ENCODE measurements at regions not wholly inside any gene's neighbourhood (a gene's known extent, or its start where the extent isn't known, plus 50 kb on each side); places are given as distances from the start of the nearest gene placed in this dataset.

- H3K27me3 Mint-ChIP-seq (ENCODE audit: insufficient read depth), result peaks cover 15% of the 10 kb centered on the region
- no peaks in the 10 kb centered on the region for H3K4me1 Mint-ChIP-seq (ENCODE audit: low read depth)
- TF ChIP-seq CTCF (IDR thresholded peaks at IDR 0.05), result no peak
- H3K27ac Mint-ChIP-seq, result no peak overlapping the region
- H3K9me3 Mint-ChIP-seq, result no peaks in the 10 kb centered on the region
- H3K36me3 Mint-ChIP-seq (ENCODE audit: low read depth), result no peaks in the 10 kb centered on the region
- no peak overlapping the region for H3K4me3 Mint-ChIP-seq
- no peak for DNase-seq
Measured at GRCh38 chr2:176826984-176827668, 385.5 kb upstream of the HNRNPA3 start.

DNA sequence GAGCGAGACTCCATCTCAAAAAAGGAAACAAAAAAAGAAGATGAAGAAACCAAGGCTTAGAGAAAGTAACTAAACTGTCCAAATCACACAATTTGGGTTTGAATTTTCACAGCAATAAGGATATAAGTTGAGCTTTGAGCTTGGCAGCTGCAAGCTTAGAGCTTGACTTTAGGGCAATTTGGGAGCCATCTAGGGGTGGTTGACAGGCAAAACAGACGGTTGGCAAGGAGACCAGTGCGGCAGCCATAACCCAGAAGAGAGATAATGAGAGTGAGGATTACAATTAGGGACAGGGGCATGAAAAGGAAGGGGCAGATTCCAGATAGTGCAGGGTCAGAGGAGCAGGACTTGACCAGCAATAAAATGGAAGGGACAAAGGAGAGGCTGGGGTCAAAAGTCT, 382.2 kb upstream of the HNRNPA3 start:
- no peak for DNase-seq
- Mint-ChIP-seq H3K4me3 (no peak overlapping the region), H3K9me3 (no peaks in the 10 kb centered on the region), H3K4me1 (ENCODE audit: low read depth) (no peaks in the 10 kb centered on the region), H3K36me3 (ENCODE audit: low read depth) (no peaks in the 10 kb centered on the region), H3K27ac (no peak overlapping the region), H3K27me3 (ENCODE audit: insufficient read depth) (peaks cover 8% of the 10 kb centered on the region)
- TF ChIP-seq CTCF (IDR thresholded peaks at IDR 0.05), result no peak

DNA sequence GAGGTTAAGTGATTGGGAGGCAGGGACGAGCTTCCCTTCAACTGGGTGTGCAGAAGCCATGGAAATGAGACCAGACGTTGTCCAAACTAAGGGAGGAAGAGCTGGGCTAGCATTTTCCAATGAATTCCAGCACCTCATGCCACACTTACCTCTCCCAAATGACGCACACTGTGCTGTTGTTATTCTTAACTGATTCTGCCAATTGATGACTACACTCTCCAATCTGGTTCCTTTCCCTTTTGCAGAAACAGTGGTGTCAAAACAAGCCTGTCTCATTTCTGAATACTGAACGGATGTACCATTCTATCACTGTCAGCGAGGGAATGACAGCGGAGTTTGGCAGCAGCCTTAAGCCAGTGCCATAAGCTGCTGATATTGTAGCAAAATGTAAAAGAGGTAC, 380.5 kb upstream of the HNRNPA3 start:
- Mint-ChIP-seq H3K9me3 (peaks cover 4% of the 10 kb centered on the region; the same call in 1 of the 2 replicates), H3K36me3 (ENCODE audit: low read depth) (no peaks in the 10 kb centered on the region), H3K4me3 (no peak overlapping the region), H3K27me3 (ENCODE audit: insufficient read depth) (peaks cover 8% of the 10 kb centered on the region), H3K4me1 (ENCODE audit: low read depth) (no peaks in the 10 kb centered on the region), H3K27ac (no peak overlapping the region)
- DNase-seq, result no peak
- no peak for TF ChIP-seq CTCF (IDR thresholded peaks at IDR 0.05)

DNA sequence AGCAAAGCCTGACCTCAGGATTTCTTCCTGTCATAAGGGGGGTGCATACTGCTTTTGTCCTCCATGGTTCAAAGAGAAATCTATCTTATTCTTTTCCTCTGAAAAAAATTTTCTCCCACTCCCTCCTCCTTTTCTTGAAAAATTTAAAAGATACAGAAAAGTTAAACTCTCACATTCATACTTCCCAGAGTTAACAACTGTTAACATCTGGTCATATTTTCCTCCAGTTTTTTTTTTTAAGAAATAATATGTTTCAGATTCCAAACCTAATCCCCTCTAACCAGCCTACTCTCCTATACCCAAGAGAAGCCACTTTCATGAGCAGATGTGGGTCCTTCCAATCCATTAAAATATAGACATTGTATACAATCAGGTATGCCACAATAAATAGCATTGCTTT, 378.9 kb upstream of the HNRNPA3 start:
- peaks cover 7% of the 10 kb centered on the region for H3K27me3 Mint-ChIP-seq (ENCODE audit: insufficient read depth)
- no peak for DNase-seq
- TF ChIP-seq CTCF (IDR thresholded peaks at IDR 0.05), result no peak
- H3K4me3 Mint-ChIP-seq, result no peak overlapping the region
- H3K4me1 Mint-ChIP-seq (ENCODE audit: low read depth), result no peaks in the 10 kb centered on the region
- H3K27ac Mint-ChIP-seq, result no peak overlapping the region
- peaks cover 4% of the 10 kb centered on the region; the same call in 1 of the 2 replicates for H3K9me3 Mint-ChIP-seq
- no peaks in the 10 kb centered on the region for H3K36me3 Mint-ChIP-seq (ENCODE audit: low read depth)

DNA sequence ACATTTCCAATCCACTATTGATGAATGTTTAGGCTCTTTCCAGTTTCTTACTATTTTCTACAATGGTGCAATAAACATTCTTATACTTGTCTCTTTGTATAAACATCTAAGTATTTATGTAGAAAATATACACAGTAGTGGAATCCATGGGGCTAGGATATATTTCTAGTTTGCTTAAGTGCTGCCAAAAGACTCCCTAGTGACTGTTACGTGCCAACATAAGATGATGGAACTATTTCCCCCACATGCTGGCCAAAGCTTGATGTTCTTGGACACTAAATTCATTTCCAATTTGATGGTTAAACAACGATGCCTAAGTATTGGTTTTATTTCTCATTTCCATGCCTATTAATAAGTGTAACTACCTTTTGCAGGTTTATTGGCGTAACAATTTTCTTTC, 378.4 kb upstream of the HNRNPA3 start:
- Mint-ChIP-seq H3K4me1 (ENCODE audit: low read depth) (no peaks in the 10 kb centered on the region), H3K27me3 (ENCODE audit: insufficient read depth) (peaks cover 2% of the 10 kb centered on the region; the same call in 1 of the 2 replicates)

More for the DNA sequence above, 378.4 kb upstream of the HNRNPA3 start:
- no peak for TF ChIP-seq CTCF (IDR thresholded peaks at IDR 0.05)
- Mint-ChIP-seq H3K4me3 (no peak overlapping the region), H3K9me3 (peaks cover 4% of the 10 kb centered on the region; the same call in 1 of the 2 replicates), H3K27ac (no peak overlapping the region), H3K36me3 (ENCODE audit: low read depth) (no peaks in the 10 kb centered on the region)
- DNase-seq, result no peak
